Immature natural killer cell (primary cell): ENCODE measurements at regions not wholly inside any gene's neighbourhood (a gene's known extent, or its start where the extent isn't known, plus 50 kb on each side); places are given as distances from the start of the nearest gene placed in this dataset.
"Not testable (repeated sequence)": the region's sequence is repeated elsewhere in the genome, so short reads cannot be mapped to it uniquely, and the experiment has no call there.

Experiments used
- DNase-seq, 3 donors: peaks; one replicate each; pipeline ENCODE4 v3.0.0; 2022; ENCODE audit warnings: mixed read lengths in 1 of 3
- H3K27ac Mint-ChIP-seq, 6 donors: one replicate each; pipeline ENCODE4 v1.8.0; 2020; ENCODE audit warnings: mixed read lengths in 6 of 6, mild to moderate bottlenecking in 5 of 6, inconsistent platforms in 4 of 6, moderate library complexity in 3 of 6
- H3K27me3 Mint-ChIP-seq, 3 donors: one replicate each; pipeline ENCODE4 v1.8.0; 2020 to 2021; ENCODE audit warnings: low read depth in 3 of 3, mild to moderate bottlenecking in 3 of 3, mixed read lengths in 3 of 3, moderate library complexity in 3 of 3, inconsistent platforms in 1 of 3
- H3K36me3 Mint-ChIP-seq, 3 donors: one replicate each; pipeline ENCODE4 v1.8.0; 2020; ENCODE audit warnings: mixed read lengths in 3 of 3, inconsistent platforms in 2 of 3, mild to moderate bottlenecking in 2 of 3
- H3K4me1 Mint-ChIP-seq, 2 donors: one replicate each; pipeline ENCODE4 v1.8.0; 2020; ENCODE audit warnings: inconsistent platforms in 2 of 2, mild to moderate bottlenecking in 2 of 2, mixed read lengths in 2 of 2, moderate library complexity in 1 of 2
- H3K4me3 Mint-ChIP-seq, 5 donors: one replicate each; pipeline ENCODE4 v1.8.0; 2020; ENCODE audit warnings: mild to moderate bottlenecking in 5 of 5, mixed read lengths in 5 of 5, inconsistent platforms in 3 of 5, moderate library complexity in 3 of 5
- H3K9me3 Mint-ChIP-seq, 6 donors: one replicate each; pipeline ENCODE4 v1.8.0; 2020; ENCODE audit warnings: mild to moderate bottlenecking in 6 of 6, mixed read lengths in 6 of 6, inconsistent platforms in 4 of 6, moderate library complexity in 3 of 6

DNA sequence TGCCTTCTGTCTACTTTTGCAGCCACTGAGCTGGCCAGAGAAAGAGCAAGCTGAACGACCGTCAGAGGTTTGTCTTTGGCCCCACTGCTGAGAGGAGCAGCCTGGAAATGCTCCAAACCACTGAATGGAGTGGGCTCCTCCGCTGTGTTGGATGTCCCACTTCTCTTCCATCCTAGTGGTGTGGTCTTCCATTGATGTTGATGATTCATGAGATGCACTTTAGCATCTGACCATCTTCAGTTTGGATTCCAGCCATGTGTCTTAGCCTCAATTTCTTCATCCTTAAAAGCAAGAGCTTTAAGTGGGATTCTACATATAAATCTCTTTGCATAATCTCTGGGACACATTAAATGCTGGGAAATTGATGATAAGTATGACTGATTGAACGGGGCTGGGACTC lies 276.9 kb downstream of the SIPA1L2 start:
- no peak for DNase-seq
- Mint-ChIP-seq H3K4me3 (no peak overlapping the region), H3K4me1 (no peaks in the 10 kb centered on the region), H3K27me3 (peaks cover 4 to 5% (median 5%) of the 10 kb centered on the region in 3 donors), H3K36me3 (no peaks in the 10 kb centered on the region), H3K9me3 (no peaks in the 10 kb centered on the region), H3K27ac (no peak overlapping the region)

DNA sequence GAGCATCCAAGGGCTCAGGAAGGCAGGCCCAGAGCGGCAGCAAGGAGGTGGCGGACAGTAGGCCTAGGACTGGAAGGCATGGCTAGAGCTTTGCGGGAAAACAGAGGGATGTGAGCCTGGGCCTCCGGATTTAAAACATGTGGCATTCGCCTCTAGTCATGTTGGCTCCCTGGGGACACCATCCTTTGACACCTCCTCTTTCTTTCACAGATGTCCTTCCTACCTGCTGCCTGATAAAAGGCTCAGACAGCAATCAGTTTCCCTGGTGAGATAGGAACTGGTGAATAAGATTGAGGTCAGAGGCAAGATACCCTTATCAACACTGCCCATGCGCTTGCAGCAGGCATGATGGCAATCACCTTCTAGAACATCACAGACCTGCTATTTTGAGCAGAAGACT lies 277.6 kb downstream of the SIPA1L2 start:
- Mint-ChIP-seq H3K4me3 (no peak overlapping the region), H3K4me1 (no peaks in the 10 kb centered on the region), H3K27ac (no peak overlapping the region), H3K36me3 (no peaks in the 10 kb centered on the region), H3K27me3 (peaks cover 4 to 5% (median 5%) of the 10 kb centered on the region in 3 donors), H3K9me3 (no peaks in the 10 kb centered on the region)
- no peak for DNase-seq

DNA sequence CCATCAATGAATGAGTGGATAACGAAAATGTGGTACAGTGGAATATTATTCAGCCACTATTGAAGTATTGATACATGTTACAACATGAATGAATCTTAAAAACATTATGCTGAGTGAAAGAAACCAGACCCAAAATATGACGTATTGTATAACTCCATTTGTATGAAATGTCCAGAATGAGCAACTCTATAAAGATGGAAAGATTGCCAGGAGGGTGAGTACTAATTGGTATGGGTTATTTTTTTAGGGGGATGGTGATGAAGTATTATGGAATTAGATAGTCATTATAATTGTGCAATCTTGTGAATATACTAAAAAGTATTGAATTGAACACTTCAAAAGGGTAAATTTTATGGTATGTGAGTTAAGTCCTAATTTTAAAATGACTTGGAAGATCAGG lies 278.6 kb downstream of the SIPA1L2 start:
- DNase-seq = no peak
- Mint-ChIP-seq H3K27me3 (peaks cover 4 to 5% (median 5%) of the 10 kb centered on the region in 3 donors), H3K9me3 (no peaks in the 10 kb centered on the region), H3K4me3 (no peak overlapping the region), H3K4me1 (no peaks in the 10 kb centered on the region), H3K36me3 (no peaks in the 10 kb centered on the region), H3K27ac (no peak overlapping the region)

DNA sequence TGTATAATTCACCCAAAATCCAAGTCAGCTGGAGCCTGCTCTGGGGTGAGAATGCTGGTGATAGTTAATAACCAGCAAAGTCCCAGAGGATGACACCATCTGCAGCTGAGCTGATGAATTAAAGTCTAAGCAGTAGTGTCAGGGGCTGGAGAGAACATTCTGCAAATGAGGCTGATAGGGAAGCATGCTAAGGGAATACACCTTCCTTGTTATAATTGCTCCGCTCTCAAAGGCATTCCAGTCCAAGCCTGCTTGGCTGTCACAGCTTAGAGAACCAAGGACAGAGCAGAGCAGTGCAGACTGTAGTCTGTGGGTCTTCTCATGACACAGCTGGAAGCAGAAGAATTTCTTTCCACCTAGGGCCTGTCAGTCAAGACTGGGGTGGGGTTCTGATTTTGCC lies 283.1 kb downstream of the SIPA1L2 start:
- H3K27me3 Mint-ChIP-seq = peaks cover 4 to 8% (median 5%) of the 10 kb centered on the region in 3 donors
- no peaks in the 10 kb centered on the region for H3K4me1 Mint-ChIP-seq
- no peak for DNase-seq
- no peaks in the 10 kb centered on the region for H3K36me3 Mint-ChIP-seq
- H3K4me3 Mint-ChIP-seq = no peak overlapping the region
- no peak overlapping the region for H3K27ac Mint-ChIP-seq
- H3K9me3 Mint-ChIP-seq = peaks cover 0 to 3% (median 0%) of the 10 kb centered on the region in 6 donors

DNA sequence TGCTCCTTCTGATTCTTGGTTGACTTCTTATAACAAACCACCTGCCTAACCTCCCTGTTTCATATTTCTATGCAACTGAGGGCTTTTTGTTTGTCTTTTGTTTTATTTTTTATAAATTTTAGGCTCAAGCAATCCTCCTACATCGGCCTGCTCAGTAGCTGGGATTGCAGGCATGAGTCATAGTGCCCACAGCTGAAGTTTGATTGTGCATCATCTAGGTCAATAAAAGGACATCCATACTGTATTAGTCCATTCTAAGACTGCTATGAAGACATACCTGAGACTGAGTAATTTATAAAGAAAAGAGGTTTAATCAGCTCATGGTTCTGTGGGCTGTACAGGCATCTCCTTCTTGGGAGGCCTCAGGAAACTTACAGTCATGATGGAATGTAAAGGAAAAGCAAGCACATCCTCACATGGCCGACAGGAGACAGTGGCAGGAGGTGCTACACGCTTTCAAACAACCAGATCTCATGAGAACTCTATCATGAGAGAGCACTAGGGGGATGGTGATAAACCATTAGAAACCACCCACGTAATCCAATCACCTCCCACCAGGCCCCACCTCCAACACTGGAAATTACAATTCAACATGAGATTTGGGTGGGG lies 285.0 kb downstream of the SIPA1L2 start:
- Mint-ChIP-seq H3K27me3 (peaks cover 2 to 8% (median 5%) of the 10 kb centered on the region in 3 donors), H3K36me3 (no peaks in the 10 kb centered on the region)

DNA sequence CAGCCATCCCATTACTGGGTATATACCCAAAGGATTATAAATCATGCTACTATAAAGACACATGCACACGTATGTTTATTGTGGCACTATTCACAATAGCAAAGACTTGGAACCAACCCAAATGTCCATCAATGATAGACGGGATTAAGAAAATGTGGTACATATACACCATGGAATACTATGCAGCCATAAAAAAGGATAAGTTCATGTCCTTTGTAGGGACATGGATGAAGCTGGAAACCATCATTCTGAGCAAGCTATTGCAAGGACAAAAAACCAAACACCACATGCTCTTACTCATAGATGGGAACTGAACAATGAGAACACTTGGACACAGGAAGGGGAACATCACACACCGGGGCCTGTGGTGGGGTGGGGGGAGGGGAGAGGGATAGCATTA lies 285.7 kb downstream of the SIPA1L2 start:
- H3K36me3 Mint-ChIP-seq, DNase-seq, H3K27me3 Mint-ChIP-seq, H3K9me3 Mint-ChIP-seq, H3K4me3 Mint-ChIP-seq, H3K27ac Mint-ChIP-seq, H3K4me1 Mint-ChIP-seq: not testable (repeated sequence)

More for the DNA sequence above, 285.0 kb downstream of the SIPA1L2 start:
- H3K4me3 Mint-ChIP-seq = no peak overlapping the region
- no peak overlapping the region for H3K27ac Mint-ChIP-seq
- H3K9me3 Mint-ChIP-seq = peaks cover 0 to 3% (median 0%) of the 10 kb centered on the region in 6 donors
- H3K4me1 Mint-ChIP-seq = no peaks in the 10 kb centered on the region
- DNase-seq = no peak

DNA sequence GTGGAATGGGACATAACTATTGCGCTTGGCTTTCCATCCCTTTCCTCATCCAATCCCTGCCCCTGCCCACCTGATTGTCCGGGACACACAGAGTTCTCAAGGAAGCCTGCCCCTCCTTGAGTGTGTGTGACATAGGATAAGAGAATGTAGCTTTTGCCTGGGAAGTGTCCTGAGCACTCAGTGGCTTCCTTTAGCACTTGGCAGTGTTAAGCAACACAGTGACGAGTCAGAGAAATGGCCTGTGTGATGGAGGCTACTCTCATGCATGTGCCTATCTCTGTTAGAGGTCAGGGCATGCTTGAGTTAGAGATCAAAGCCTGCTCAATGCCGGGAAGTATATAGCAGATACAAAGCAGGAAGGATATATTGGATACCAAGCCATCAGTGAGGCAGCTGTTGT lies 289.5 kb downstream of the SIPA1L2 start:
- no peak overlapping the region for H3K27ac Mint-ChIP-seq
- no peak for DNase-seq
- H3K9me3 Mint-ChIP-seq = peaks cover 0 to 2% (median 0%) of the 10 kb centered on the region in 6 donors
- no peak overlapping the region for H3K4me3 Mint-ChIP-seq
- no peaks in the 10 kb centered on the region for H3K36me3 Mint-ChIP-seq
- H3K4me1 Mint-ChIP-seq = no peaks in the 10 kb centered on the region
- peaks cover 1 to 8% (median 3%) of the 10 kb centered on the region in 3 donors for H3K27me3 Mint-ChIP-seq

DNA sequence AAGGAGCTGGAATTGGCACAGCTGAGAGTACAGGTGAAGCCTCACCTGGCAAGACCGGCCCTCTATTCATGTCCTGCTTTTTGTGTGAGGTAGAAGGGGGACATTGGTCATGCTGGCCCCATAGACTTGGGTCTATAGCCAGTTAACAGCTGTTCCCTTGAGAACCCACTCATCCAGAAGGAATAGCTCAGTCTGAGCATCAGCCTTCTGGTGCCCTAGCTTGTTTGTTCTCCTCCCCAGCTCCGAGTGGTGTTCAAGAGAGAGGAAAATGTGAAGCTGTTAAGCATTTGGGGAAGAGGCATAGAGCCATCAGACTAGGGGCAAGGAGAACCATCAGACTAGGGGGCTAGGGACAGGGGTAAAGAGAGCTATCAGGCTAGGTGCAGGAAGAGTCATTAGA lies 290.9 kb downstream of the SIPA1L2 start:
- Mint-ChIP-seq H3K9me3 (peaks cover 0 to 2% (median 0%) of the 10 kb centered on the region in 6 donors), H3K27ac (no peak overlapping the region), H3K4me1 (no peaks in the 10 kb centered on the region), H3K4me3 (no peak overlapping the region), H3K27me3 (peaks cover 1 to 10% (median 4%) of the 10 kb centered on the region in 3 donors), H3K36me3 (no peaks in the 10 kb centered on the region)
- no peak for DNase-seq

DNA sequence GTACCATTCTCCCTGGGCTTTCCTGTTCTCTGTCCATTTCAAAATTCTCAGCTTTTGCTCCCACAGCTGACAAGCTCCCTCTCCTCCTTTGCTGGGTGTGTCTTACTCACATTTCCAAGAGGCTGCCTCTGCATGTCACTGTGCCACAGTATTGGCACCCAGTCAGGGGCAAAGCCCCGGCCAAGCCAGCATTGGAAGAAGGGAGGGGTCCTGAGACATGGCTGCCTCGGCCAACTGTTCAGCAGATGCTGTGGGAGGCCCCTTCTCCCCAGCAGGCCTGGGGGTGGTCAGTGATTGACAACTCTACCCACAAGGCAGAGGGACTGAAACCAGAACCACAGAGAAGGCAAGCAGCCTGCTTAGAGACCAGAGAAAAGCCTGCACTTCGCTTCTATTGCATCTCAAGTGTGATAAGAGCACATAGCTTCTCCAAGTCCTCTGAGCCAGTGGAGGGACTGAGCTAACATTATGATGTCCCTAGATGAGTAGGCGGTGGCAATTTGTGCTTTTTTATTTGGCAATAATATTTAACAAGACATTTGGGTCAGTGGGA lies 294.1 kb downstream of the SIPA1L2 start:
- Mint-ChIP-seq H3K27me3 (peaks cover 0 to 7% (median 1%) of the 10 kb centered on the region in 3 donors), H3K4me1 (no peaks in the 10 kb centered on the region), H3K4me3 (no peak overlapping the region), H3K36me3 (no peaks in the 10 kb centered on the region), H3K9me3 (no peaks in the 10 kb centered on the region), H3K27ac (no peak overlapping the region)
- DNase-seq = no peak

DNA sequence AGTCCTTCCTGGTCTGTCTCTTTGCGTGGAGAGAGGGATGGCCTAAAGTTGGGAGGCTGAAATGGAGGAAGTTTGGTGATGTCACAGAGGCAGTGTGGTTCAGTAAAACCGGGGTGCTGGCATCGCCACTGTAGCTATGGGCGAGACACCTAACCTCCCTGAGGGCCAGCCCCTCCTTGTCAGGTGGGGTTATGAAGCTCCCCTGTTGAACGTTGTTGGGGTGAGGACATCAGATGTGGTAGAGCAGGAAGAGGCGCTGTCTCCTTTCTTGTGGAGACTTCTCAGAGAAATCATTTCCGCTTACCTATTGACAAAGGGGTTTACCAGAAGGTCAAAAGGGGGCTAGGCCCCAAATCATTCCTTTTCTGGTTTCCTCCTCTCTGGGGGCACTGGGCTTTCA lies 294.7 kb downstream of the SIPA1L2 start:
- no peaks in the 10 kb centered on the region for H3K36me3 Mint-ChIP-seq
- peaks cover 0 to 9% (median 1%) of the 10 kb centered on the region in 3 donors for H3K27me3 Mint-ChIP-seq
- no peak overlapping the region for H3K27ac Mint-ChIP-seq
- H3K9me3 Mint-ChIP-seq = no peaks in the 10 kb centered on the region
- no peak for DNase-seq
- no peaks in the 10 kb centered on the region for H3K4me1 Mint-ChIP-seq
- H3K4me3 Mint-ChIP-seq = no peak overlapping the region

DNA sequence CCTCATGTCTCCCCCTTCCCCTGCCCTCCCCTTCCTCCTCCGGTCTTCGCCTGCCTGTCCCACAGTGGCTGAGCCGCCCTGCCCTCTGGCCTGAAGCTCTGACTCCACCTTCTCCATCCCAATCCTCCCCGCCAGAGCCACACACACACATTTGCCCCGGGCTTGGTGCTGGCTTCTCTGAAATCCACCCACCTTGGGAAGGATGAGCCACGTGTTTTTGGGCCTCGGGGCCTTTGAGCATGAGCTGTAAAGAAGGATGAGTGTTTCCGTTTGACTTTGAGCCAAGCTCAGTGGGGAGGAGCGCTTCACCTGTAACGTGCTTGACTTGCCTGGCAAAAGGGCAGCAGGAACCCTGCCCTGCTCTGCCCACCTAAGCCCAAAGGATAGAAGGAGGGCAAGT lies 295.1 kb downstream of the SIPA1L2 start:
- Mint-ChIP-seq H3K27ac (no peak overlapping the region), H3K9me3 (no peaks in the 10 kb centered on the region), H3K4me3 (no peak overlapping the region), H3K36me3 (no peaks in the 10 kb centered on the region), H3K27me3 (peaks cover 0 to 9% (median 1%) of the 10 kb centered on the region in 3 donors), H3K4me1 (no peaks in the 10 kb centered on the region)
- no peak for DNase-seq

DNA sequence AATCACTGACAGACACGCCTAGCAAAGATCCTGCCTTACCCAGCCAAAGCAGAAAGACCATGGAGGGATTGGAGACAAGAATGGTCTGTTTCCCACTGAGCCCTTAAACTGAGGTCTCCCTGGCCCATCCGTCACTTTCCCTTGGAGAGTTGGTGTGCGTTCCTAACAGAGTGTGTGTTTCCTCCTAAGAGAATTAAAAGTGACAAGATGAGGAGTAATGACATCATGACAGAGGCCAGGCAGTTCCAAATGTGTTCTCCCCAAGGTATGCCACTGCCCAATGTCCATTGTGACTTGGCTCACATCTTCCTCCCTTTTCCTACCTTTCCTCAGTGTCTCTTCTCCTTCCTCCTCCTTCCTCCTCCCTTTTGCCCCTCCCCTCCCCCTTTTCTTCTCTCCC lies 295.7 kb downstream of the SIPA1L2 start:
- no peaks in the 10 kb centered on the region for H3K9me3 Mint-ChIP-seq
- DNase-seq = no peak
- H3K4me3 Mint-ChIP-seq = no peak overlapping the region
- no peaks in the 10 kb centered on the region for H3K4me1 Mint-ChIP-seq
- H3K27ac Mint-ChIP-seq = no peak overlapping the region
- no peaks in the 10 kb centered on the region for H3K36me3 Mint-ChIP-seq
- peaks cover 0 to 9% (median 1%) of the 10 kb centered on the region in 3 donors for H3K27me3 Mint-ChIP-seq

DNA sequence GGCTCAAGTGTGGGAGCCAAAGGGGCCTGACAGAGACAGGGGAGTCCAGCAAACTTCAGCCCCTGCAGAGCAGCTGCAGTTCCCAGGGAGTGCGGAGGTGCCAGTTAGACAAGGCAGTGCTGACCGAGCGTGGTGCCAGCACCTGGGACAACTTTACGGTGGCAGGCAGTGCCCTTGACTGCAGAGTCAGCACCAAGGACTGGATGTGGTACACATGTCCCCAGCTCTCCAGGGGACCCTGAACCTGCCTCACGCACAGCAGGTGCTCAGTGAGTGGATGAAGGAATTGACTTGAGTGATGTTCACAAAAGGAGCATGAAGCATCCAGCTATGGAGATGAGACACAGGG lies 296.5 kb downstream of the SIPA1L2 start:
- no peaks in the 10 kb centered on the region for H3K9me3 Mint-ChIP-seq
- H3K27me3 Mint-ChIP-seq = peaks cover 0 to 9% (median 1%) of the 10 kb centered on the region in 3 donors
- no peak overlapping the region for H3K4me3 Mint-ChIP-seq
- H3K27ac Mint-ChIP-seq = no peak overlapping the region
- H3K4me1 Mint-ChIP-seq = no peaks in the 10 kb centered on the region
- H3K36me3 Mint-ChIP-seq = no peaks in the 10 kb centered on the region
- DNase-seq = no peak

DNA sequence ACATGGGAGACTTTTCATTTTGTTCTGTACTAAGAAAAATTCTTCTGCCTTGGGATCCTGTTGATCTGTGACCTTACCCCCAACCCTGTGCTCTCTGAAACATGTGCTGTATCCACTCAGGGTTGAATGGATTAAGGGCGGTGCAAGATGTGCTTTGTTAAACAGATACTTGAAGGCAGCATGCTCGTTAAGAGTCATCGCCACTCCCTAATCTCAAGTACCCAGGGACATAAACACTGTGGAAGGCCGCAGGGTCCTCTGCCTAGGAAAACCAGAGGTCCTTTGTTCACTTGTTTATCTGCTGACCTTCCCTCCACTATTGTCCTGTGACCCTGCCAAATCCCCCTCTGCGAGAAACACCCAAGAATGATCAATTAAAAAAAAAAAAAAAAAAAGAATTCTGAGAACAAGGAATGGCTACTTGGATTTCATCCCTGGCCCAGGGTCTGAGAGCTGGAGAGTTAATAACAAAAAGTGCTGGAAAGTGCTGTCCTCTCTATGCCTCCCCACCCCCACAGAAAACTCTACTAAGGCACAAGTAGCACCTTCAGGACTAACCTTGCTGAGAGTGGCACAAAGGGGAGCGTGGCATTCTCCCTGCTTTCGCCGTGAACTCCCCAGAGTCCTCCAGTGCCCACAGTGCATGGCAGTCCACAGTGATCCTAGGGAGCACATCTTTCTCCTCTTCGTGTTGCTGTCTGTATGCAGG lies 297.1 kb downstream of the SIPA1L2 start:
- not testable (repeated sequence) for H3K4me3 Mint-ChIP-seq, H3K36me3 Mint-ChIP-seq, H3K9me3 Mint-ChIP-seq, H3K27ac Mint-ChIP-seq, H3K4me1 Mint-ChIP-seq, H3K27me3 Mint-ChIP-seq, DNase-seq
